HG03064 (cell line): ENCODE measurements at regions not wholly inside any gene's neighbourhood (a gene's known extent, or its start where the extent isn't known, plus 50 kb on each side); places are given as distances from the start of the nearest gene placed in this dataset.

ENCODE experiments used
- ATAC-seq: cut with Tn5 transposase; IDR thresholded peaks from one replicate; pipeline ENCODE4 v1.9.1; 2021; ENCODE audit warnings: low read depth; ENCODE audit not compliant: unreplicated experiment

DNA sequence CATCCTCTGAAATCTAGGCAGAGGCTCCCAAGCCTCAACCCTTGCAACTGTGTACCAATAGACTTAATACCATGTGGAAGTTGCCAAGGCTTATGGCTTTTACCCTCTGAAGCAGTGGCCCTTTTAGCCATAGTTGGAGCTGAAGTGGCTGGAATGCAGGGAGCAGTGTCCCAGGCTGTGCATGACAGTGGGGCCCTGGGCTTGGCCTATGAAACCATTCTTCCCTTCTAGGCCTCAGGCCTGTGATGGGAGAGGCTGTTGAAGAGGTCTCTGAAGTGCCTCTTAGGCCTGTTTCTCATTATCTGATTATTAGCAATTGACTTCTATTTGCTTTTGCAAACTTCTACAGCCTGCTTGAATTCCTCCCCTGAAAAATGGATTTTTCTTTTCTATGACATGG lies 612.7 kb upstream of the ZWINT start:
- no peak for ATAC-seq

DNA sequence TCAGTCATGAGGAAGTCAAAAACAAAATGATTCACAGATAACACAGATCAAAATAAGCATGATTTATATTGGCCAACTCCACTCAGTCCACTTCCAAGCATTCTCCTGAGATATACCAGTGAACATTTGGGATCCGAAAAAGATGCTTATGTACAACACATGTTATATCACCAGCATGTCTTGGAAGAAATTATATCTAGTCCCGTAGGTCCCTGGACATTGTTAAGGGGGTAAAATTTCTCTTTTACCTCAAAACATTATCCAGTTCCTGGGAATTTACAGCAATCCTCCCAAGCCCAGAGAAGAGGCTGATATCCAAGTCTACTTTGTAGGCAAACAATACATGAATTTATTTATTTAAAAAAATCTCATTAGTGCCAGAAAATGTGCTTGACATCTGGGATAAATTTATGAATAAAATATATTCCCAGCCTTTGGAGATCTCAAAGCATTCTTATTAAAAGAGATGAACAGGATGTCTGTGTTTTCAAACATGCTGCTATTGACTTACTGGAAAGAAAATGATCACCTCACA lies 582.2 kb upstream of the ZWINT start:
- ATAC-seq, result no peak

DNA sequence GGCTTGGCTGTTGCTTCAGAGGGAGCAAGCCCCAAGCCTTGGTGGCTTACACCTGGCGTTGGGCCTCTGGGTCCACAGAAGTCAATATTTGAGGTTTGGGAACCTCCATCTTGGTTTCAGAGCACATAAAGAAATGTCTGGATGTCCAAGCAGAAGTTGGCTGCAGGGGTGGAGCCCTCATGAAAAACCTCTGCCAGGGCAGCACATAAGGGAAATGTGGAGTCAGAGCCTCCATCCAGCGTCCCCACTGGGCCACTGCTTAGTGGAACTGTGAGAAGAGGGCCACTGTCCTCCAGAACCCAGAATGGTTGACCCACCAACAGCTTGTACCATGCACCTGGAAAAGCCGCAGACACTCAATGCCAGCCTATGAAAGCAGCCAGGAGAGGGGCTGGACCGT lies 573.5 kb upstream of the ZWINT start:
- ATAC-seq, result no peak

DNA sequence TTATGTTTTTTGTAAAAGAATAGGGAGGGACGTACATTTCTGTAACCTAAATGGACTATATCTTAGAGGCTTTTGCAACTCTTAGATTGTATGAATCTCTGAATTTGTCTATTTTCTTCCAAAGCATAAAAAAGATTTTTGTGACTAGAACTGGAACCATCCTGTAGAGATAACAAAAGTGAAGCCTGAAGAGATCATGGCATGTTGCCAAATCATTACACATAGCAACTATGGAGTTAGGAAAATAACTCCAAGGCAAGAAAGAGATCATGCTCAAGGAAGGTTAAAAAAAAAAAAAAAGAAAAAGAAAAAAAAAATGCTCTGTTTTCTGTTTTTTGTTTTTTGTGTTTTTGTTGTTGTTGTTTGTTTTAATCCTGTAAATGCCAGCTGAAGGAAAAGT lies 567.7 kb upstream of the ZWINT start:
- no peak for ATAC-seq

DNA sequence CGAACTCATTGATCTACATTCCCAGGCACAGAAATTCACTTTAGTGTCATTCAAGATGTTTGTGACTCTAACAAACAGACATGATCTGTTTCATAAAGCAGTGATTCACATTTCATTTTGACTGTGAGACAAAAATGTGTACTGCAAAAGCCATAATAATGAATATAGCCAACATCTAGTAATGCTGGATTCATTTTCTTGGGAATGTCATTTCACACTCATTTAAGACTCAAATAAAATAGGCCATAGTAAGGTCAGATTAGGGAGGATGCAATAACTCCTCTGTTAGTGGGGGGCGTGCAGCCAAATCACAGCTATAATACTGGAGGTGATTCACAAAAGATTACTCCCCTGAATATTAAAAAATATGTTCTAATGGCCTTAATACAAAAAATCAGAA lies 566.6 kb upstream of the ZWINT start:
- ATAC-seq, result no peak

DNA sequence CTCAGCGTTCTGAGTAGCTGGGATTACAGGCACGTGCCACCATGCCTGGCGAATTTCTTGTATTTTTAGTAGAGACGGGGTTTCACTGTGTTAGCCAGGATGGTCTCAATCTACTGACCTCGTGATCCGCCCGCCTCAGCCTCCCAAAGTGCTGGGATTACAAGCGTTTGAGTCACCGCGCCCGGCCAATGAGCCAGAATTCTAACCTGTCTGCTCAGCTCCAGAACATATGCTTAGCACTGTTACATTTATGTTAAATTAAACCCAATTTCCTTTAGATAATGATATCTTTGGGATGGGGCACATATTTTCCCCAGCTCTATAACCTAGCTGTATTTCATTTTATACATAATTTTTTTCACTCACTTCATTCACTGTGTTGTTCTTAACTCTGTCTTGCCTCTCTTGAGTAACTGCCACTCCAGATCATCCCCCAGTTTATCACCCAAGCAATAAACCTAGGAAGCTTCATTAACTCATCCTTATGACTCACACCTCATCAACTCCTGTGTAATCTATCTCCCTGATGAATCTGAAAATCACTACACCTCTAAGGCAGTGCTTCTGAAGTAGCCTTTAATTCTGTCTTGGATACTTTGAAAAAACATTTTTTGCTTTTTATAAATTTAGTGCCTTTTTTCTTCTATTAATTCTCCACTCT lies 559.7 kb upstream of the ZWINT start:
- ATAC-seq, result no peak

DNA sequence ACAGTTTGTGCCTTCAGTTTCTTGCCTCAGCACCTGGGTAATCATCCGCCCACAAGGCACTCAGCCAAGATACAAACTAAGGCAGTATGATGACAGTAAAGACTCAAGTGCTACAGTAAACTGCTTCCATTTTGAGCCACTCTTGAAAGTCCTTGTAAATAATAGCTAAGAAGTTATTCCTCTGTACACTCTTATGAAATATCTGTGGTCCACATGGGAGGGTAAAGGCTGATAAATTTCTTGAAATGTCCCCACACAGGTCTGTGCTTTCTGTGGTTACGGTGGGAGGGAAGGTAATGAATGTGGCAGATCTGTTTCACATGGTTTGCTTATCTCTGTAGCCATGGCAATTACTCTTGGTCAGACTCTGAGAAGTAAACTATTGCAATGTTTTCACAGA lies 551.0 kb upstream of the ZWINT start:
- no peak for ATAC-seq

DNA sequence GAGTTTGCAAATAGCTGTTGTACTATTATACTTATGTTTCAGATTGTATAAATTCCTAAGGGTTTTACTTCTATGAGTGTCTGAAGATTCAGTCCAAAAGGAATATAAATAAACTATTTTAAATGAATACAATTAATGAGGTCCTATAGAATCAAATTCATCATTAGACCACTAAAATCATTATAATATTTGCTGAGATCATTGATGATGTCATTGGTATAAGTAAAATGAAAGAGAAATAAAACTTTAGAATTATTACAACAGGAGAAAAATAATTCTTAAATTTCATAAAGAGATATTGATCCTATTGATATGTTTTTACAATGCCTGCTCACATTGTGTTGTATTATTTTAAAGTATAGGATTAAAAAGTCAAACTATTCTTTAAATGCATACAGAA lies 544.0 kb upstream of the ZWINT start:
- ATAC-seq, result no peak

DNA sequence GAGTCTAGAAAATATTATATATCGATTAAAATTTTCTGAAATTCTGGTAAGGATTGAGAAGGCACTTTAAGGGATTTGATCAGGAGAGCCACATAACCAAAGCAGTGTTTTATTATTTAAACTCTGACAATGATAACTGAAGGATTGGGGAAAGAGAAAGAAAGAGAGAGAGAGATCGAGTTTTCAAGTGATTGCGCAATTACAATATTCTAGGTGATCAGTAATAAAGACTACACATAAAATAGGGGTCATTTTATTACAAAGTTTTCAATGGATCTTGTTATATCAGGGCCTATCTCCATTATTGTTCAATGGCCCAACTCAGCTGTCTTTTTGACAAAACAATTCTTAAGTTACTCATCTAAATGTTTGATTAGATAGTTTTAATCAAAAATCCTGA lies 541.5 kb upstream of the ZWINT start:
- no peak for ATAC-seq

DNA sequence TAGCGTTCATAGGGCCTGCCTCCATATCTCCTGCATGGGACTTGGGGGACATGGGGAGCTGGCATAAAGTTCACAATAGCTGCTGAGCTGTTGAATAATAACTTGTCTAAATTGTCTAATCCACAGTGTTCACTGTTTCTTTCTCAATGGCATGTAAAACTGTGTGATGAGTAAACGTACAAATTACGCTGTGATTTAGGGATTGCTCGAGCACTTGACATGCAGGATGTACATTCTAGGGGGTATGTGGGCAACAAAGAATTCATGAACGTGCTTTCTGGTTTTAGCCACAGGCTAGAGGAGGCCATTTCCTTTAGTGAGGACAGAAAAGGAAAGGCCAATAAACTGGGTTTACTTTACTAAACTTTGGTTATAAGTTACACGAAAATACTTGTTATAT lies 534.2 kb upstream of the ZWINT start:
- no peak for ATAC-seq

DNA sequence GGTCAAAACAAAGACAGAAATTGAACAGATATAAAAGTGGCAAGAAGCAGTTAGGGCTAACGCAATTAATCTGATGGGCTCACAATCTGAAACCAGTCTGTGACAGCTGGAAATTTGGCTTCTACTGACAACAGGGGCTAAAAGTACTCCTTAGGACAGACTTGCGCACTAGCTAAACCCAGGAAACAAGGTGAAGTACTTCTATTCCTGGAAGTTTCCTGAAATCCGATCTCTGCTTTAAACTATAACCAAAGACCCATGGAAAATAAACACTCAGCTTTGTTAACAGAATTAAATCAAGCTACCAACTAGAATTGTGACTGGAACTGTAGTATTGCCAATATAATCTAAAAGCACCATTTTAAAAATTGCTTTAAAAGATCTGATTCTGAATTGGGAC lies 520.2 kb upstream of the ZWINT start:
- no peak for ATAC-seq

DNA sequence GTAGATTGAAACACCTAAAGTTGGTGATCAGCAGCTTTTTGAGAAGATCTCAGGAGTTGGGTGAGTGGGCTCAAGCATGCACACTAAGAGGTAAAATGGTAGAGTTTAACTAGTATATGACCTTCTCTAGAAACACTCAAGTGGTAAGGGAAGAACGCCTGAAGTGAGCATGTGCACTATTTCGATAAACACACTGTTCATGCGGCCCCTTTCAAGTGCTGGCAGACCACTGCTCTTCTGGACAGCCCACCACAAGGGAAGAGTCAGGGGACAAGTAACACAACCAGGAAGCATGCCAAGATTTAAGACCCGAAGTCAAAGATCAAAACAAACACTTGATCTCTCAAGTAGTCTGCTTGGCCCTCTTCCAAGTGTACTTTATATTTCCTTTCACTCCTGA lies 519.5 kb upstream of the ZWINT start:
- ATAC-seq, result no peak

DNA sequence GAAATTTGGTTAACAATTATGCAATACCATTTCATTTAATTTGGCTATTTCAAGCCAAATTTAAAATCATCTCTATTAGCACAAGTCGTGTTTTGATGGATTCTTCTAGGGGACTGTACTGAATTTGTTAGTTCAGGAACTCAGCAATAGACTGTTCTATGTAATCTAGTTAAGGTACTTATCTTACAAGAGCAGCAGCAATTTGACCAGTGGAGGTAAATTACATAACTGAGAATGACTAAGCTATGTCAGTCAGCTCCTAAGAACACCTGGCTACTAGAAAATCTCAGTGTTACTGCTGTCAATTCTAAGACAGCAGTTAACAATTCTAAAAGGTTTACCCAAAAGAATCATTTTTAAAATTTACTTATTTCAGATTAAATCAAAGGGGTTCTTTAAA lies 513.9 kb upstream of the ZWINT start:
- ATAC-seq, result no peak

DNA sequence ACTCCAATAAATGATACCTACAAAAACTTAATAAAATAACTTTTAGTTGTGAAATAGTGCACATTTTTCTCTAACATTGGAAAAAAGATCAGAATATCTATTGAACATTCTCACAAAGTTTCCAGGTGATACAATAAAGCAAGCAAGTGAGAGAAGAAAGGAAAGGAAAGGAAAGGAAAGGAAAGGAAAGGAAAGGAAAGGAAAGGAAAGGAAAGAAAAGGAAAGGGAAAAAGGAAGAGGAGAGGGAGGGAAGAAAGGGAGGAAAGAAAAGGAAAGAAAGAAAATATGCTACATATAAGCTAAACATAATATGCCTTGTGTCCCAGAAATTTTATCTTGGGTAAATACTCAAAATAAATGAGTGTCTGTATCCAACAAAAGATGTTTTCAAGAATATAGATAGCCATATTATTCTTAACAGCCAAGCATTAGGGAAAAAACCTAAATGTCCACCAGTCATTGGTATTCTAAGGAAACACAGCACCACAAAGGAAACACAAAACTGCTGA lies 510.2 kb upstream of the ZWINT start:
- ATAC-seq, result no peak

DNA sequence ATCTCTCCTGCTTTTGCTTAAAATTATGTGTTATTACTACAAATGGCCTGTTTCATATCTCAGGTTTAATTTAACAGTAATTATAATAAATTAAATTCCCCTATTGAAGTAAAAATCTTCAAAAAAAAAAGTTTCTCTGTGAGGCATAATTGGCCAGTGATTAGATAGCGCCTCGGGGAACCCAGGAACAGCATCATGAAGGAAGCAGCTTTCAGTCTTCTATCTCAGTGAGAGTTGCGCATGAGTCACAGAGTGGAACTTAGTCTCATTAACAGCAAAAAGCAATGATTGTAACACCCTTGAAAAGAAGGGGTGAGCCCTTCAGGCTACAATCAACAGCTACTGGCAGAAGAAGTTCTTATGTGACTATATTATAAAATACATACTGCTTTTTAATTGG lies 506.2 kb upstream of the ZWINT start:
- no peak for ATAC-seq

DNA sequence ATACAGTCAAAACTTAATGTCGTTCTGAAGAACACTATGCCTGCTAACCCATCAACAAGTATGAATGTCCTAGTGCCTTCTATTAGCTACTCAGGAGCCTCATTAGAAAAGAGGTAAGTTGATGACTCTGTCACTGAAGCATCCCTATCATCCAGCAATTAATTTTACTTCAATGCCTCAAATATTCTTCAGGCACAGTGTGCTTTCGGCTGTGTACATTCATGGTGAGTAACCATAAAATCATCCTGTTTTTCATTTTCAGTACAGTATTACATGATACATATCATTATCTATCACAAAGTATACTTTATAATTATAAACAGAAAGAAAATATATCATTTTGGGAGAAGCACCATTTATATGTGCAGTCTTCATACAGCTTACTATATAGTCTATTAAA lies 495.5 kb upstream of the ZWINT start:
- ATAC-seq, result no peak

DNA sequence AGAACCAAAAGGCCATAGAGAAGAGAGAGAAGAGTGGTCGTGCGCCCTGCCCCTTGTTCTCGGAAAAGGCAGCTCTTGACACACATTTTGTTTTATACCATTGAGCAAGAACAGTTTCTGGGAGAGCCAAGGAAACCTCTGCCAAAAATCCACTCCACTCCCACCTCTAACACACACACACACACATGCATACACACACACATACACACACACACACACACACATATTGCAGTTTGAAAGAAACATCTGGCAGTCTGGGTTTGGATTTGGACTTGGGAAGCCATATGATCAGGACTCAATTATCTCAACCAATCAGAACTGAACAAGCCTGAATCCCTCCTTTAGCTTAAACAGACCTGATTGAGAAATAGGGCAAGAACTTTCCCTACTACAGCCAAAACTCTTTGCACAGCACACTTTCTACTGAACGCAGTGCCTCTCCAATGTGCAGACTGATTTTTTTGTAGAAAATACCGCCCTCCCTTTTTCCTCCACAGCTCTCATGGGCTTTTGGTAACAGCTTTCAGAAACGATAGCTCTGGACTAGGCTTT lies 484.0 kb upstream of the ZWINT start:
- no peak for ATAC-seq

DNA sequence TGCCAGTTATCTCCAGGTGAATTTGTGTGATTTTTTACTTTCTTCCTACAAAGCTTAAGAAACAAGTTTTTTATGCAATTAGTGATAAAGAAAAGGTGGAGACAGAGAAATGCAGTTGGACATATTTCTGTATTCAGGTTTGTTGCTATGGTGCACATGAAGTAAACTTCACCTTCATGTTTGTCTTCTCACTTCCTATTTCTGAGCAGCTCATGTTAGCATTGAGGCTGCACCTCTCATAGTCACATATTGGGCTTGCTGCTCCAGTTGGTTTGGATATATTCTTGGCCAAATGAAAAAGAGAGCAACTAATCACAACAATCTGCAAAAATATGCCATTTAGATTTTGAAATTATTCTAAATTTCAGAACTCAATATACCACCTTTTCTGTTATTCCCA lies 475.6 kb upstream of the ZWINT start:
- ATAC-seq, result no peak

DNA sequence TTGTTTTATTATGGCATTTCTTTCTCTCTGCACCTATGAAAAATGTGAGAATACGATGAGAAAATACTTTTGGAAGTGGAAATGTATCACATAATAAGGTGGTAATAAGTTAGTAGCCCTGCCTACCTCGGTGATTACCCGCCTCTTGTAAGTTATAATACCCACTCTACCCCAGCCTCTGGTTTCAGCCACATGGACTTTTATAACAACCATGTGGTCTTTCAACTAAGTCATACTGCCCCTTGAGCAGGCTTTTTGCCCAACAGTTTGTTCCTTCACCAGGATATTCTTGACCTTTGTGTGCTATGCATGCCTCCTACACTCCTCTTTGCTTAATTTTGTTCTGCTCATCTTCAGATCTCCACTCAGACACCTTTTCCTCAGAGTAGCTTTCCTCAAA lies 470.6 kb upstream of the ZWINT start:
- ATAC-seq, result no peak

DNA sequence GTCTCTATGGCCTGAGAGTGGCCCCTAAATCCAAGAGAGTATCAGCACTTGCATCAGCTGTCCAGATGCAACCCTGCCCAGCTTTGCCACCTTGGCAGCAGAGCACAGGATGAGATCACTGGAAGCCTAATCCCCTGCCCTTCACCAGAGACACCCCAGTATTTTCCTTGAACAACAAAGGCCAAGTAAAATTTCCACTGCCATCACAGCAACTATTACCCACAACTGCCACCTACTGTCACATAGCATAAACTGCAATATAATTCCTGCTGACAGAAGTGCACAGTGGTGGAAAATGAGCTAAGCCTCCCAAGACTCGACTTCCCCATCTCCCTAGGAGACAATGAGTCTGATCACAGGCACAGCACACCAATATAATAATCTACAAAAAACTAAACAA lies 462.8 kb upstream of the ZWINT start:
- ATAC-seq, result no peak

DNA sequence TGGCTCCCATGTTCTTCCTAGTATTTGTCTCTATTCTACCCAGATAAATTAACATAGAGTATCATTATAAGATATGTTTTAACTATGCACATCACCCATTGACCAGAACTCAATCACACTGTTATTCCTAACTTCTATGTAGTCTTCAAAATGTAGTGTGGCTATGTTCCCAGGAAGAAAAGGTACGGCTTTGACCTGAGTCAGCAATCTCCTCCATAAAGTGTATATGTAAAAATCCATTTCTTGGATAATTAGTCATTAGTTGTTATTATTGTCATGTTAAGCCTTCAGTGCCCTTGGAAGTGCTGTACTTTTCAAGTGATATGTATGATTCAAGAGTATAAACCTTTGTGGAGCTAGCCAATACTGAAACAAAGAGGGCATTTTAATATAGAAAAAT lies 444.0 kb upstream of the ZWINT start:
- no peak for ATAC-seq

DNA sequence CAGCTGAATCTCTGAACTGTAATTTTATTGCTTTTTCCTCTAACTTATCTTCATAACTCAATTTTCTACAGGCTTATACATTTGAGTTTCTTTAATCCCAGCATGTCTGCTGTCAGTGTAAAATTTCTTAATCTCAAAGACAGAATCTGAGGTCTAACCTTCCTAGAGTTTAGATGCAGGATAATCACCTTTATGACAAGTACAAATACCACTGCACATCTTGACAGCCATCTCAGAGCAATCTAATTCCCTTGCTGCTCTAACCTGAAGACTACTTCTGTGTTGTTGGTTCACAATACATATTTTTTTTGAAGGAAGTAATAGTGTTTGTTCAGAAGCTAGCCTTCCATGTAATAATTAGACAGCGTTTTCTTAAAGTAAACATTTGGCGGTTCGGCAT lies 424.2 kb upstream of the ZWINT start:
- ATAC-seq, result no peak

DNA sequence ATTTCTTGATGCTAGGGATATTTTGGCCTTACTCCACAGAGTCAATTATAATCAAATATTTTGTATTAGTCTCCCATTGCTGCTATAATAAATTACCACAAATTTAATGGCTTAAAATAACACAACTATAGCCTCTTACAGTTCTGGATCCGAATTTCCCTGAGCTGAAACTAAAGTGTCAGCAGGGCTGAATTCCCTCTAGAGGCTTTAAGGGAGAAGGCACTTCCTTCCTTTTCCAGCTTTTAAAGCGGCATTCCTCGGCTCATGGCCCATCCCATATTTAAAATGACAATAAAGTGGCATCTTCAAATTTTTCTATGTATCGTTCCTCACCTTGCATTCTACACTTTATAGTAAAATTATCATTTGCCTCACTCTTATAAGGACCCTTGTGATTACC lies 421.4 kb upstream of the ZWINT start:
- no peak for ATAC-seq
